SK-N-SH (cell line): ENCODE measurements at regions not wholly inside any gene's neighbourhood (a gene's known extent, or its start where the extent isn't known, plus 50 kb on each side); places are given as distances from the start of the nearest gene placed in this dataset.

Source experiments
- CTCF ChIA-PET: fragments of 300-600, 350-600 bp; formaldehyde crosslinking; extraction: SDS; loops from one replicate; lab custom pipeline; 2021; lab: Yijun Ruan, JAX
- POLR2A ChIA-PET: fragments of 350-600 bp; sonication (Branson Sonifier 250); formaldehyde crosslinking; extraction: SDS; loops from one replicate; lab custom pipeline; 2020; ENCODE audit warnings: antibody characterized with exemption, inconsistent platforms; lab: Yijun Ruan, JAX
- DNase-seq: peaks from one replicate; pipeline ENCODE4 v3.0.0; 2012
- H2AFZ ChIP-seq: fragments of 200-600 bp; sonication (generic); 2 replicates; pipeline ENCODE4 v1.8.1; 2016; ENCODE audit warnings: antibody characterized with exemption, mild to moderate bottlenecking, low read depth
- H3F3A ChIP-seq: fragments of 200-600 bp; sonication (generic); replicated peaks from 2 replicates; pipeline ENCODE3; 2016; ENCODE audit warnings: antibody characterized with exemption, mild to moderate bottlenecking; ENCODE audit not compliant: insufficient read depth
- H3K27ac ChIP-seq, 2 experiments: fragments of 200-500 bp in 1 of 2; fragments of 200-600 bp in 1 of 2; sonication (Bioruptor generic) in 1 of 2; sonication (generic), shearing (Covaris generic) in 1 of 2; 2 replicates each; pipeline versions ENCODE4 v1.5.1 to v1.6.1; 2014 to 2016; ENCODE audit warnings: low read depth in 2 of 2, inconsistent platforms in 1 of 2, low read length in 1 of 2, mild to moderate bottlenecking in 1 of 2, mixed read lengths in 1 of 2
- H3K27me3 ChIP-seq: fragments of 200-600 bp; sonication (generic), shearing (Covaris generic); 2 replicates; pipeline ENCODE4 v1.6.1; 2016; ENCODE audit warnings: mixed run types; ENCODE audit not compliant: insufficient read depth
- H3K36me3 ChIP-seq, 2 experiments: fragments of 200-500 bp in 1 of 2; fragments of 200-600 bp in 1 of 2; sonication (Bioruptor generic) in 1 of 2; sonication (generic) in 1 of 2; replicated peaks in 1 of 2; 2 replicates each; pipeline versions ENCODE3 to v1.5.1; 2014 to 2016; ENCODE audit warnings: low read length in 1 of 2, mild to moderate bottlenecking in 1 of 2; ENCODE audit not compliant: insufficient read depth in 2 of 2, control insufficient read depth in 1 of 2
- H3K4me1 ChIP-seq, 2 experiments: fragments of 200-500 bp in 1 of 2; fragments of 200-600 bp in 1 of 2; sonication (Bioruptor generic) in 1 of 2; sonication (generic), shearing (Covaris generic) in 1 of 2; 2 replicates each; pipeline versions ENCODE4 v1.5.1 to v1.6.1; 2014 to 2016; ENCODE audit warnings: low read depth in 1 of 2, low read length in 1 of 2, mixed run types in 1 of 2; ENCODE audit not compliant: insufficient read depth in 2 of 2, control insufficient read depth in 1 of 2
- H3K4me2 ChIP-seq: fragments of 200-600 bp; sonication (generic), shearing (Covaris generic); 2 replicates; pipeline ENCODE4 v1.6.1; 2017; ENCODE audit warnings: mixed run types
- H3K4me3 ChIP-seq, 2 experiments: fragments of 200-500 bp in 1 of 2; fragments of 200-600 bp in 1 of 2; sonication (Bioruptor generic) in 1 of 2; sonication (generic), shearing (Covaris generic) in 1 of 2; 2 replicates each; pipeline versions ENCODE4 v1.5.1 to v1.8.1; 2014 to 2016; ENCODE audit warnings: low read depth in 2 of 2, inconsistent platforms in 1 of 2, low read length in 1 of 2, mild to moderate bottlenecking in 1 of 2, mixed read lengths in 1 of 2, moderate library complexity in 1 of 2
- H3K79me2 ChIP-seq: fragments of 200-600 bp; sonication (generic); 2 replicates; pipeline ENCODE4 v1.8.1; 2017; ENCODE audit warnings: mild to moderate bottlenecking; ENCODE audit not compliant: insufficient read depth
- H3K9ac ChIP-seq: fragments of 200-600 bp; sonication (generic); 2 replicates; pipeline ENCODE4 v1.6.1; 2017; ENCODE audit warnings: mixed run types
- H3K9me2 ChIP-seq: fragments of 200-600 bp; sonication (generic); 2 replicates; pipeline ENCODE4 v1.6.1; 2017; ENCODE audit warnings: mixed run types
- H3K9me3 ChIP-seq: fragments of 200-600 bp; sonication (generic); 2 replicates; pipeline ENCODE4 v1.6.1; 2017; ENCODE audit warnings: mixed run types, mild to moderate bottlenecking, moderate library complexity
- H4K20me1 ChIP-seq: fragments of 200-600 bp; sonication (generic); 2 replicates; pipeline ENCODE4 v1.6.1; 2017; ENCODE audit warnings: mild to moderate bottlenecking, mixed run types; ENCODE audit not compliant: insufficient read depth
- CHD2 ChIP-seq: fragments of 150-350 bp; IDR thresholded peaks from 2 replicates; pipeline ENCODE4 v1.6.1; 2018; ENCODE audit warnings: low read length; ENCODE audit not compliant: partially characterized antibody
- ELF1 ChIP-seq: IDR thresholded peaks from 2 replicates; pipeline ENCODE4 v1.4.0; 2012
- EP300 ChIP-seq, 2 experiments: IDR thresholded peaks; 2 replicates each; pipeline versions ENCODE4 v1.4.0 to v1.6.1; 2012; ENCODE audit warnings: borderline replicate concordance in 1 of 2, low read depth in 1 of 2, low read length in 1 of 2
- FOSL2 ChIP-seq: IDR thresholded peaks from 2 replicates; pipeline ENCODE4 v1.4.0; 2012; ENCODE audit warnings: low read depth, mild to moderate bottlenecking, moderate library complexity, borderline replicate concordance
- FOXJ3 ChIP-seq: sonication (generic); formaldehyde crosslinking; IDR thresholded peaks from 2 replicates; pipeline ENCODE4 v1.5.1; 2020; ENCODE audit warnings: mild to moderate bottlenecking, missing genetic modification reagents
- FOXM1 ChIP-seq: IDR thresholded peaks from 2 replicates; pipeline ENCODE4 v1.4.0; 2012; ENCODE audit warnings: low read depth, mild to moderate bottlenecking
- GABPA ChIP-seq: IDR thresholded peaks from 2 replicates; pipeline ENCODE4 v1.4.0; 2012; ENCODE audit warnings: low read depth, mild to moderate bottlenecking
- GATA2 ChIP-seq: sonication (generic); formaldehyde crosslinking; IDR thresholded peaks from 2 replicates; pipeline ENCODE4 v1.5.0; 2020; ENCODE audit warnings: mild to moderate bottlenecking, missing genetic modification reagents
- IRF3 ChIP-seq: fragments of 150-350 bp; IDR thresholded peaks from 2 replicates; pipeline ENCODE4 v1.6.1; 2016; ENCODE audit warnings: mild to moderate bottlenecking, low read depth, low read length
- MEF2A ChIP-seq: IDR thresholded peaks from 2 replicates; pipeline ENCODE4 v1.4.0; 2012; ENCODE audit warnings: low read depth, borderline replicate concordance
- MXI1 ChIP-seq: IDR thresholded peaks from 2 replicates; pipeline ENCODE4 v1.6.1; 2012; ENCODE audit warnings: mild to moderate bottlenecking, low read depth, low read length, improper control_type of control experiment
- RAD21 ChIP-seq: IDR thresholded peaks from 2 replicates; pipeline ENCODE4 v1.6.1; 2012; ENCODE audit warnings: mild to moderate bottlenecking, low read length
- REST ChIP-seq: IDR thresholded peaks from 2 replicates; pipeline ENCODE4 v1.6.1; 2012; ENCODE audit warnings: mild to moderate bottlenecking, low read depth, low read length, moderate library complexity
- RFX5 ChIP-seq: IDR thresholded peaks from 2 replicates; pipeline ENCODE4 v1.6.1; 2012; ENCODE audit warnings: mild to moderate bottlenecking, improper control_type of control experiment, low read length
- RXRA ChIP-seq: IDR thresholded peaks from 2 replicates; pipeline ENCODE4 v1.4.0; 2012; ENCODE audit warnings: low read depth, mild to moderate bottlenecking, borderline replicate concordance
- SMC3 ChIP-seq: IDR thresholded peaks from 2 replicates; pipeline ENCODE4 v1.6.1; 2012; ENCODE audit warnings: low read depth, low read length, improper control_type of control experiment
- TAF1 ChIP-seq: IDR thresholded peaks from 2 replicates; pipeline ENCODE4 v1.6.1; 2012; ENCODE audit warnings: low read depth, mild to moderate bottlenecking, low read length, moderate library complexity, borderline replicate concordance
- TCF12 ChIP-seq: IDR thresholded peaks from 2 replicates; pipeline ENCODE4 v1.4.0; 2012
- WGBS: methylation state at CpG from one replicate; pipeline ENCODE4 v1.1.6; 2017; ENCODE audit warnings: low lambda C conversion rate; 5-methylcytosine and 5-hydroxymethylcytosine counted together

DNA sequence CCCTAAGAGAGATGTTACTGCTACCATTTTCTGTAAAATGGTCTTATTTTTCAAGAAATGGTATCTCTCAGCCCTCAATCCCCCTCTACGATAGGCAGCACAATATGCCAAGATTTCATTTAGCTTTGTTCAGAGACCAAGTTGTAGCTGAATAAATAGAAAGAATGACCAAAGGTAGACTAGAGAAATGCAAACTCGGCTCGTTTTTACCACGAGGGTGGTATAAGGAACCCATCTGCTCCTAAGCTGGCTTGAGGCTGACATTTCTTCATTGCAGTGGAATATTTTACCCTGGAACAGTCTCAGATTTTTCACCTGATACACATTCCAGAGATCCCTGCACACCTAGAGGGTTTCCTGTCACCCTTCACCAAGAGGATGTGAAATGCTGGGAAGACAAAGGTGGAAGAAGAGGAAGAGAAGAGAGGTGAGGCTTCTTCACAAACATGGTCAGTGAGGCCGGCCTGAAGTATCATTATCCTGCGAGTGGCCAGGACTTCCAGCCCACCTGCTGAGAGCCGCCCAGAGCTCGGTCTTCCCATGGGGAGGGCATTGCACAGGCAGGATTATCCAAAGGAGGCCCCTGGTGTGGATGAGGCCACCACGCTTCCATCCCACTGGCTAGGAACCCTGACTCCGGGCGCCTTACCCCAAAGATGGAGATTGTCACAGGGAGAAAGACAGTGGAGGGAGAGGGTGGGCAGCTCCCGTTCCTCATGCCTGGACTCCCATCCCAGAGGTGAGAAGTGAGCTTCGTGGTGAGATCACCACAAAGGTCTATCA, 57.1 kb upstream of the AFDN start:
- no peak for DNase-seq
- POLR2A ChIA-PET, result no interaction called here
- CTCF ChIA-PET, result no interaction called here
- TF ChIP-seq FOXJ3 (CRISPR knock-in tag) (no peak), REST (no peak), TAF1 (no peak), SMC3 (no peak), MXI1 (no peak), FOXM1 (no peak), RXRA (no peak), GATA2 (CRISPR knock-in tag) (no peak), TCF12 (no peak), IRF3 (no peak), GABPA (no peak)
- Histone ChIP-seq H3K27ac (no peak overlapping the region), H3K27me3 (no peaks in the 10 kb centered on the region), H3K79me2 (no peaks in the 10 kb centered on the region), H4K20me1 (no peaks in the 10 kb centered on the region), H3K4me1 (no peaks in the 10 kb centered on the region), H3K36me3 (no peaks in the 10 kb centered on the region), H3K9me2 (no peaks in the 10 kb centered on the region), H3K9me3 (no peaks in the 10 kb centered on the region), H3K4me3 (no peak overlapping the region), H2AFZ (no peak overlapping the region), H3K4me2 (no peak overlapping the region), H3F3A (no peaks in the 10 kb centered on the region), H3K9ac (no peak overlapping the region)
- WGBS, result 31% methylated on average over 9 of the region's 13 CpGs

- whole genome bisulfite sequencing, result 50% methylated on average over 14 of the region's 14 CpGs
- Histone ChIP-seq H3K4me3 (no peak overlapping the region), H3K36me3 (no peaks in the 10 kb centered on the region), H2AFZ (no peak overlapping the region), H3K79me2 (no peaks in the 10 kb centered on the region), H3K4me2 (no peak overlapping the region), H3K9me2 (no peaks in the 10 kb centered on the region), H3K27me3 (no peaks in the 10 kb centered on the region), H3K27ac (no peak overlapping the region), H4K20me1 (no peaks in the 10 kb centered on the region), H3K9ac (no peak overlapping the region), H3K9me3 (no peaks in the 10 kb centered on the region), H3K4me1 (no peaks in the 10 kb centered on the region), H3F3A (no peaks in the 10 kb centered on the region)
- POLR2A ChIA-PET, result no interaction called here
- CTCF ChIA-PET, result no interaction called here
- no peak for DNase-seq
- TF ChIP-seq RAD21, result no peak
- no peak for TF ChIP-seq MEF2A
- no peak for TF ChIP-seq GATA2 (CRISPR knock-in tag)
- no peak for TF ChIP-seq RFX5
- TF ChIP-seq GABPA, result no peak
- no peak for TF ChIP-seq SMC3
- no peak for TF ChIP-seq REST
- TF ChIP-seq RXRA, result no peak
- no peak for TF ChIP-seq MXI1
- no peak for TF ChIP-seq CHD2
- no peak for TF ChIP-seq EP300 (IDR thresholded peaks at IDR 0.05; ENCODE audit: borderline replicate concordance in 1 of 2, low read depth in 1 of 2, low read length in 1 of 2)
- TF ChIP-seq FOSL2, result no peak
- no peak for TF ChIP-seq ELF1
Measured at GRCh38 chr6:167770291-167770955, 56.3 kb upstream of the AFDN start.
